ENCODE measurements at regions not wholly inside any gene's neighbourhood (a gene's known extent, or its start where the extent isn't known, plus 50 kb on each side); places are given as distances from the start of the nearest gene placed in this dataset.

DNA sequence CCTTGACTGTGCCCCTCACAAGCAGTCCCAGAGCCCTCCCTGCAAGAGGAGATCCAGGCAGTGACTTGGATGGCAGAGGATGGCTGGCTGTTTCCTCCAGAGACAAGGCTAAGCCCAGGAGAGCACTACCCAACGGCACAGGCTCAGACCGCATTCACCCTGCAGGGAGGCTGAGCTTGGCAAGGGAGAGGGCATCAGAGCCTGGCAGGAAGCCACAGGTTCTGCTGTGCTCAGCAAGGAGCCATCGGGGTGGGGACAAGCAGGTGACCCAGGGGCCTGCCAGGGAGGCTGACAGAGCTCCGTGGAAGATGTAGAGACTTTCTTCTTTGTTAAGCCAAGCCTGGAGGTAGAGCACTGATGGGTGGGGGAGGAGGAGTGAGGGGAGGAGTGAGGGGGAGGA lies 159.2 kb upstream of the CST7 start:
- no peak overlapping the region for H3K27ac ChIP-seq
- no peak for DNase-seq (ENCODE audit: low read depth, low spot score)

DNA sequence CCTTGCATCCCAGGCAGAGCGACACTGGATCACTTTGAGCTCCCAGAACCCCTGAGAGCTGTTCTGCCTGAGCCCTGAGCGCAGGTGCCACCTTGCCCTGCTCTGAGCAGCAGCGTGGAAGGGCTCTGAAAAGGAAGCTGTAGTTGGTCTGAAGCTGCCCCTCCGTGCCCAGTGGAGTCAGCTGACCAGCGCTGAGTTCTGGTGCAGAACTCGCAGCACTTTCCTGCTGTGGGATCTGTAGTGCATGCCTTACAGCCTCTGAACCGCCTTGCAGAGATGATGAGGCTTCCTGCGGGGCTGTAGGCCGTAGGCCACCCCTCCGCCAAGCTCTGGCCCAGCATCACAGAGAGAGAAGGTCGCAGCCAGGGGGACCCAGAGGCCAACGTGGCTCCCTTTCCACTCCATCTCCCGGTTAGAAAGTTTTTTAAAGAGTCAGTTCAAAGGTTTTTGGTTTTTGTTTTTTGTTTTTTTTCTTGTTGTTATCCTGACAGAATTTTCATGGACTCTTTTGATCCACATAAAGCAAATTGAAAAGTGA lies 158.3 kb upstream of the CST7 start:
- H3K27ac ChIP-seq: no peak overlapping the region
- DNase-seq (ENCODE audit: low read depth, low spot score): no peak

DNA sequence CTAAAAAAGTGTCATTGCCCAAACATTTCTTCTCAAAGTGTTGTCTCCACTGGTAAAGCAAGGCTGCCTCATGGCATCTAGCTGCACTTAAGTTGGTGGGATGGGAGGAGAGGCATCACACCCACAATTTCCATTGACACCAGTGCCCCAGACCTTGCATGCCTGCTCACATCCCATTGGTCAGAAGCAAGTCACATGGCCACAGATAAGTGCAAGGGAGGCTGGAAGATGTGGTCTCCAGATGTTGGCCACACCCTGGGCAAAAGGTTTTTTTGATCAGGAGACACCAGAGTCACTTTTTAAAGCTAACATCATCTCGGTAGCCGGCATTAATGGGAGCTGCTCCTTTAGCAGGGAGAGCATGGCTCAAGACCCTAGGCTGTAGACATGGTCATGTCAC lies 157.1 kb upstream of the CST7 start:
- DNase-seq (ENCODE audit: low read depth, low spot score): no peak
- H3K27ac ChIP-seq: no peak overlapping the region

DNA sequence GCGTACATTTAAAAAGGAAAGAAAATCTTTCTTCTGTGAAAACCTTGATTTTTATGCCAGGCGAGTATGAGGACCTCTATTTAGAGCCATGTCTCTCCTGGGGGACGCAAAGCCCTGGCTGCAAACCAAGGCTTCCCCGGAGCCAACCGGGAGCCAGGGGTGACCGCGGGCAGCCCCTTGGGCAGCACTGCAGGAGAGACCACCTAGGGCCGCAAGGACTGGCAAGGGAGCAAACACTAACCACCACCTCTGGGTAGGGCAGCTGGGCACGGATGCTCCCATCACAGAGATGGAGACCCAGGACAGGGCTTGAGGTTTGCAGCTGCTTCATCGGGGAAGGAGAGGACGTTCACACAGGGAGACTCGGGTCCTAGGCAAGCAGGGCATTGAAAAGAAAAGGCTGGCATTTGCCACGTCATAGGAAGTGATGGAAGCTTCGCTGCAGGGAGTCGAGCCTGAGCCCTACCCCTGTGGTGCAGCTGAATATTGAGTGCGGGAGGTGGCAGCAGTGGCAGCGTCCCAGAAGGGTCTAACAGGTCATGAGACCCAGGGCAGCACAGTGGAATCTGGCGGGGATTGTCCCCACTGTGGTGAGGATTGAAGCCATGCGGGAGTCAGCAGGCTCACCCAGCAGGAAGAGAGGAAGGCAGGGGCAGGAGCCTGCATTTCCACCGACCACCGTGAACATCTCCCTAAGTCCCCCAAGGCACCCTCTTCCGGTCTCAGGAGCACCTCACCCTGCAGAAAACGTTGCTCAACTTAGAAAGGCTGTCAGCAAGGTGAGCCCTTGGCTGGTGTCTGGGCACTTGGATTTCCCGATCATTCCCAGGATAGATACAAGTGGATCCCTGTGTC lies 156.2 kb upstream of the CST7 start:
- no peak for DNase-seq (ENCODE audit: low read depth, low spot score)
- H3K27ac ChIP-seq: no peak overlapping the region

DNA sequence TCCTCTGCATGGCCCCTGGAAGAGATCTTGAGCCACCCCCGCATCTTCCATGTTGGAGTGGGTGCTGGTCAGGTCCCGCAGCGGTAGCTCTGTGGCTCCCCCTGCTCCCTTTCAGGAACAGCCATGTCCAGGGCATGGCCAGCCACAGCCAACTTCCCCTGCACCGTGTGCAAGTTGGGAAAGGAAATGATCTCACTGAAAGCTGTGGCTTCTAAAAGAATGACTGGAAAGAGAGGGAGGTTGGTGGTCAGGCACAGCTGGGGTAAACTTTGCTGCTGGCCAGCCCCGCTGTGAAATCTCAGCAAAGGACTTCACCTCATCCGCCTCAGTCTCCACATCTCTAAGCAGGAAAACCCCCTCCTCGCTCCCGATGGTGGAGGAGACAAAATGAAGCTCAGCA lies 153.6 kb upstream of the CST7 start:
- no peak overlapping the region for H3K27ac ChIP-seq
- no peak for DNase-seq (ENCODE audit: low read depth, low spot score)

DNA sequence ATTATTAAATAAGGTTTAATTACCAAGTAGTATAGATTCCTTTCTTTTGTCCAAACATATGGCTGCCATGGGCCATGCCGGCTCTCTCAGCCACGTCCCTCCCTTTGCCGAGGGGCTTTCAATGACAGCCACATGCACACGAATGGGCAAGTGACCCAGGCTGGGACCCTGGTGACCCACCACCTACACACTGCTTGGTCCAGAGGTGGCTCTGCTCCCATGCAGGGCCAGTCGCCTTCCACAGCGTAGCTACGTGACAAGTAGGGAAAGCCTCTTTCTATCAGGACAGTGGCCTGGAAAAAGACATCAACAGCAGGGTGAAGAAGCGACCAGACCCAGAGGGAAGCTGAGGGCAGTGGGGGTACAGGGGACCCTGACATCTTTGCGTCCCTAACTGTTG lies 152.8 kb upstream of the CST7 start:
- H3K27ac ChIP-seq: no peak overlapping the region
- DNase-seq (ENCODE audit: low read depth, low spot score): no peak

DNA sequence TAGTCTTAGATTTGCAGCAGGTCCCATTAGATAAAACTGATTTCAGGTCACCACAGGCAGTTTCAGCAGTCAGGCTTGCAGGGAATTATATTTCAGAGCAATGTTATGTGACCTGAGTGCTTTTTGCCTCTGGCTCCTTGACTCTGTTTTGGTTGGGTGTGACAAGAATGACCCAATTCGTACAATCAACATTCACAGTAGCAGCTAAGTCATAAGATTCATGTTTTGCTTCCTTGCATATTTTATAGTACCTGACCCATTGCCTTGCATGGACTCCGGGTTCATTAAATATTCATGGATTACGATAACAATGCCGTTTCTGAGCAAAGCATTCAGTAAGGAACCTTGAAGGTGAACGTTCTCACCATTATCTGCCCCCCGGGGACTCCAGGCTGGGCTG lies 152.0 kb upstream of the CST7 start:
- no peak overlapping the region for H3K27ac ChIP-seq
- no peak for DNase-seq (ENCODE audit: low read depth, low spot score)

DNA sequence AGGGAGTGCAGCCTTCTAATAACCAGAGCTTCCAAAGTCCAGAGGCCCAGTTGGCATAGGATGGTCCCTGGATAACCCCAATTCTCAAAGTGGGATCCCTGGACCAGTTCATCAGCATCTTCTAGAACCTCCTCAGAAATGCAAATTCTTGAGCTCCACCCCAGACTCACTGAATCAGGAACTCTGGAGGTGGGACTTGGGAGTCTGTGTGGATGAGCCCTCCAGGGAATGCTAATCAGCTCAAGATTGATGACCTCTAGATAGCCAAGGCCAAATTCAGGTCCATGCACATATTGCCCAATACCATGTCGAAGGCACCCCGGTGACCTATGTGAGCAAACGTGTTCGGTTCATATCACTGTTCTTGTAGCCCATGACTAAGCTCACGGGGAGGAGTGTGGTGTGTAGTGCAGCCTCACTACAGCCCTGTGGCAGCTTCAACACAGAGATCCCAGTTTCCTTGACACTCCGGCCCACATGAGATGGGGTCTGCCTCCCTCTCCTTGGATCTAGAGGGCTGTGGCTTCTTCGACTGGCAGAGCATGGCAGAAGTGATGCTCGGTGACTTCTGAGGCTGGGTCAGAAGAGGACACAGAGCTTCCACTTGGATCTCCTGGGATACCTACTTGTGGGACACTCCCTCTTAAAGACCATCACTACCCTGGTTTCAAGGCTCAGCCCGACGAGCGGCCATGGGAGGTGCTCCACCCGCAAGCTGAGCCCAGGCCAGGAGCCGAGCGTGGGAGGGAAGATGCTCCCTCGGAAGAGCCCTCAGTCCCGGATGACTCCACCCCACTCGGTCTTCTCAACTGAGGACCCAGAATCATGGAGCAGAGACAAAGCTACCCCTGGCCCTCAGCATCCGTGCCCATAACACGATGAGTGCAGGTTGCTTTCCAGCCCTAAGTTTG lies 151.1 kb upstream of the CST7 start:
- H3K27ac ChIP-seq: no peak overlapping the region
- DNase-seq (ENCODE audit: low read depth, low spot score): no peak

DNA sequence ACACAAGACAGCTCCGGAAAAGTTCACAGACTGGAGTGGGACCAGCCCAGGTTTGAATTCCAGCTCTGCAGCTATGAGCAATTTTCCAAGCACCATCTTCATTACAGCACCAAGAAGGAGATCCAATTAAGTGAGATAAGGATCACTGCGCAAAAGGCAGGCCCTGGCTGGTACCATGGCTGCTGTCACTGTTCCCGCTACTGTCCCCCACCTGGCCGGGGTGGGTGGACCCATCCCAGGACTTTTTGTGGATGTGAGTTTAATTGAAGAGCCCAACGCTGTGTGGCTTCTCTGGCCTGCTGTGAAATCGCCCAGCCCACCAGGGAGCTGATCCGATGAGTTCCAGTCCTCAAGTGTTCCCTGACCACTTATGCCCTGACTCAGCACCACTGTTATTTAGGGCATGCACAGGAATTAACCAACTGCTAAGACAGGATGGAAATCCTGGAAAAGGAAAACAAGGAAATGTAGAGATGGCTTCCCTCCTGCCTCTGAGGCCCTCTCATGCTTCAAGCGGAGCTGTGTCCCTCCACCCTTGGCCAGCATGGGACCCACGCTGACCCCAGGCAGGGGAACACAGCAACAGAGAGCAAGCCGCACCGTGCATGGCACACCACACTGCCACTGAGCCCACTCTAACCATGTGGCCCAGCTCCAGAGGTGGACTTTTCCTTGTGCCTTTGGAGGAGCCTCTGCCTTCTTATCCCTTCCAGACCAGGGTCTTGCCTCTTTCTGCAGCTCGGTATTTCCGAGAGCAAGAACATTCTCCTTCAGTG lies 150.0 kb upstream of the CST7 start:
- no peak for DNase-seq (ENCODE audit: low read depth, low spot score)
- no peak overlapping the region for H3K27ac ChIP-seq

DNA sequence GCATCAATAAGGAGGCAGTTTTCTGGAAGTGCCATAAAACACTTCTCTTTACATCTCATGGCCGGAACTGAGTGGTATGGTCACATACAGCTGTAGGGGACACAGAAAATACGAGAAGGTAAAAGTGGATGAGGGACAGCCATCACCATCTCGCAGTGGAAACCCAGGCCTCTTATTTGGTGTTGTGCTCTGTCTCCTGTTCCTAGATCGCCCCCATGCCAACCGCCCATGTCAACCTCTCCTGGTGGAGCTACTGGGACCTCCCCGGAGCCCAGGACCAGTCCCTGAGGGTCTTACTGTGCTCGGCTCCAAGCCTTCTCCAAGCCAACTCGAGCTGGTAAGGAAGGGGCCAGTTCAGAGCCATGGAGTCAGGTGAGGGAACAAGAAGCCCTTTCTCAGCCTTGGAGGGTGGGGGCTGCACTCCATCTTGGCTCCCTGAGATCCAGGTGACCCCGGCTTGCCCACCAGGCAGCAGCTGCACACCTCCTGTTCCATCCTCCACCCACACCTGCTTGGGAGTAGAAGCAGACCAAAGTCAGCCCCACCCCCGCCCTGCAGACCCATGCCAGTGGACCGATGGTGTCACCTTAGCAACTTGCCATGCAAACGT lies 149.0 kb upstream of the CST7 start:
- H3K27ac ChIP-seq: no peak overlapping the region
- no peak for DNase-seq (ENCODE audit: low read depth, low spot score)

DNA sequence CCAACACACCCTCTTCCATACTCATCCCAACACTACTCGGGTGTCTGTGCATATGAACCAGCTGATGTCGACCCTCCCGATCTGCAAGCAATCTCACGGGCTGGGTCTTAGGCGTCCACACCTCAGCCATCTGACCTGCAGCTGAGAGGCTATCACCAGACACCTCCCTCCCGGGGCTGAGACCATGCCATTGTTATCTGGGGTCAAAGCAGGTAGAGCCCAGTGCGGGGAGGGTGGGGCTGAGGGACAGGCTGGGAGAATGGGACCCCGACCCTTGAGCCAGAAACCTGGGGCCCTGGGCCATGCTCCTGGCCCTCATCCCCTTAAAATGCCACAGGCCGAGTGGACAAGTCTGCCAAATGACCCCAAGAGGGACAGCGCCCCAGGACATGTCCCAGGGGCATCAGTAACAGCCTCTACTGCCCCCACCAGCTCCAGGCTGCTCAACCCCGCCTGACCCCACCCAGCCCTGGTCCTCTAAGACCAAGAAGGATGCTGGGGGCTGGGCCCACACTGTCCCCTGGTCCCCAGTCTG lies 146.7 kb upstream of the CST7 start:
- no peak for DNase-seq (ENCODE audit: low read depth, low spot score)
- no peak overlapping the region for H3K27ac ChIP-seq

DNA sequence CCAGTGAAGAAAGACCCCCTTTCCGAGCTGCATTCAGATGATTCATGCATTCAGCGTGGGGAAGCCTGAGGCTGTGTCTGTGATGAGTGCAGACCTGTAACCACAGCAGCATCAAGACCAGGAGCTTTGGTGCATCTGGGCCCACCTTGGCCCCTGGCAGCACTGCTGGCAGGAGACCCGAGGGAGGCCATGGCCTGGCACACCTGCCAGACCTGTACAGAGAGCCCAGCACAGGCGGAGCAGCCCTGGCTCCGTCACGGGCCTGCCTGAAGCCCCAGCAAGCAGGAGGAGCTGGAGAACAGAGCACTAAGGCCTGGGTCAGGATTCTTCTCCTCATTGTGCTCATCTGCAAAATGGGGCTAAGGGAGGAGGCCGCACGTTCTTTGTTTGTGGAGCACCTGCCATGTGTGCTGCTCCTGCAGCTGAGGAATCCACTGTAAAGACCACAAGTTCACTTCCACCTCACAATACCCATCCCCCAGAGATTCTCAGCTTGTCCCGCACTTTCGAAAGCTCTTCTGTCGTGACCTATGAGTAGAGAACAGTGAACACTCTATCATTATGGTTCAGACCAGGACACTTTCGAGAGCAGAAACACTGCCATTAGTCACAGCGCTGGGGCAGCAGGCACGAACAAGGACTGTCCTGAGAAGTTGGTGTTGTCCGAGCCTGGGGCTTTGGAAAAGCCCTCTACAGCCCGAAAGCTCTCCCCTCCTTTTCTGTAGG lies 144.4 kb upstream of the CST7 start:
- no peak overlapping the region for H3K27ac ChIP-seq
- no peak for DNase-seq (ENCODE audit: low read depth, low spot score)

DNA sequence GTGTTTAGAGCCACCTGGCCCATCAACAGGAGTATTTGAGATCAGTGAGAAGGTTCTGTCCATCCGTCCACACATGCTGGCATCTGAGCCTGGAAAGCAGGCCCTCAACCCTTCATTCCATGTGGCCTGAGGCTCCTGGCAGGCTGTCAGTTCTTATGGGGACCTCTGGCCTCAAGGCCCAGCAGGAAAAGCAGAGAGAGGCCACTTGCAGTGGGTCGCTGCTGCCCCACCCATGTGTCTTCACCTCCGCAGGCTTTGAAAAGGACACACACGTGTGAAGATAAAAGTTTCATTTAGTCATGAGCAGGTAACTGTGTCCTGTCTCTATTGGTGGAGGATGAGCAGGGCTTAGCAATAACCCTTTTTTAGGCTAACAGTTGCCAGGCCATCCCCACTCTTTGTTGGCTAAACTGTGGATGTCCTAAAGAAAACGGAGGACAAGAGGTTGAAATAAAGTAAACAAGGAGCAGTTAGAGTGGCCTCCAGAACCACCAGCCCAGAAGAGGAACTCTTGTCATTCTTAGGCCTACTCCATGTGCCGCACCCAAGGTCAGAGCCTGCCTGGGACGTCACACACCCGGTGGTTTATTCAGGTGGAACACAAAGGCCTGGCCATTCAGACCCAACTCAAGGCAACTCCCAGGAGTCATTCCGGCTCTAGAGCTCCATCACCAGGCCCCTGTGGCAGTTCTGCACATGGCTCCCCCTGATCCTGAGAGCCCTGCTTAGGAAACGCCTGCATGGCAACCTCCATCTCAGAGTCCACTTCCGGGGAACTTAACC lies 143.4 kb upstream of the CST7 start:
- H3K27ac ChIP-seq: no peak overlapping the region

DNA sequence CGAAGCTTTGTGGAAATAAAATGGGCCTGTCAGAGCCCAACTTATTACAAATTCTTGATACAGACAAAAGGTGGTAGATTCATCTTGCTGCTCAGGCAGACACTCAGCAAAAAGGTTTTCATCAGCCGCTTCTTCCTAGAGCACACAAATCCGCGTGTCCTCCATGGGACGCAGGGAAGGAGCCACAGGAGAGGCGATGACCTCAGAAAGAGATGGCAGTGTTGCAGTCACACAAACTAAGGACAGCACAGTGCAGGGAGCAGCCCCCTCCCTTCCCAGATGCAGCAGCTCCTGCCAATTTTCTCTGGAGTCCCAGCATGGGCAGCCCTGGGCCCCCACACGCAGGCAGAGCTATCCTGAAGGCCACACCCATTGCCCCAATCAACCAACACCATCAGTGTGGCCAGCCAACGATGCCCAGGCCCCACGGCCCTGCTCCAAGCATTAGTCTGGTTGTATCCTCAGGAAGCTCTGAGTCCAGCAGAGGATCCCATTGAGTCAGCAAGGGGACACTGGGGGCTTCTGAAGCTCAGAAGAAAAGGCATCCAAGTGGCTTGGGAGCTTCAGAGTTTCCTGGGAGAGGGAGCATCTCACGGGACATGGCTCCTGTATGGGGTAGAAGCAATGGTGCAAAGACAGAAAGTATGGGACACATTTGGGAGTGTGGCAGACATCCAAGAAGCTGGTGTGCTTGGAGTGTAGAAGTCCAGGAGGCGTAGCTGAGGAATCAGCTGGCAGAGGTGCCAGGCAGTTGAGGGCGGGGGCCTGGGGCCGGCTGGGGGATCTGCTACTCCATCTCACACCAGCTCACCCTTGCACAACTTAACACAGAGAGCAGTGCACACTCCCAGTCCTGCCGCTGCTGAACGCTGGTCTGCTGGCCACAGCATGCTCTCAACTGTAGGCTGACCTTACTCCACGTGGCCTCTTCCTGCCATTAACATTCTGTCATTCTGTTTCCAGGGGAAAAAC lies 142.1 kb upstream of the CST7 start:
- no peak overlapping the region for H3K27ac ChIP-seq
- DNase-seq (ENCODE audit: low read depth, low spot score): no peak

More for the DNA sequence above, 143.4 kb upstream of the CST7 start:
- DNase-seq (ENCODE audit: low read depth, low spot score): no peak

DNA sequence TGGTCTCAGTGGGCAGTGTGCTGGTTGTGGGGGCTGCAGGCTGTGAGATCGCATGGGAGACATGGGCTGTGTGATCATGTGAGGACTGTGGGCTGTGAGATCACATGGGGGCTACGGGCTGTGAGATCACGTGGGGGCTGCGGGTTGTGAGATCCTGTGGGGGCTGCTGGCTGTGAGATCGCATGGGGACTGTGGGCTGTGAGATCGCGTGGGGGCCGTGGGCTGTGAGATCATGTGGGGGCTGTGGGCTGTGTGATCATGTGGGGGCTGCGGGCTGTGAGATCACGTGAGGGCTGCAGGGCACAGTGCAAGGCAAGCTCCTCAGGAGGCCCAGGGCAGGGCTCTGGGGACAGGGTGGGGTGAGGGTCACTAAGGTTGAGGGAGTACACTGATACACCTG lies 140.5 kb upstream of the CST7 start:
- no peak for DNase-seq (ENCODE audit: low read depth, low spot score)

DNA sequence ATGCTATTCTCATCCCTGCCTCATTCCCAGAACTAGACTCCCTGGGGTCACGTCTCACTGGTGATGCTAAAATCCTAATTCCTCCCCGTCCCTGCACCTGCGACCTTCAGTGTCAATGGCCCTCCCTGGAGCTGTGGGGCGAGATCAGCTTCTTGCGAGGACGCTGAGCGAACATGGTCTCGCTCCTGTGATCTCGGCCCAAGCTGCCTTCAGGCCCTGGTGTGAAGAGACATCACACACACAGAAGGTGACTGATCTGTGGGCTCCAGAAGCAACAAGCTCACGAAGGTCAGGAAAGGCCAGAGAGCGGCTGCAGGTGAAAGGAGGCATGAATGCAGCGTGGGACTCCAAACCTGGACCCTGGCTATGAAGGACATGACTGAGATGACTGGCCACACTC lies 139.5 kb upstream of the CST7 start:
- no peak for DNase-seq (ENCODE audit: low read depth, low spot score)
- no peak overlapping the region for H3K27ac ChIP-seq

More for the DNA sequence above, 140.5 kb upstream of the CST7 start:
- no peak overlapping the region for H3K27ac ChIP-seq

Measured in epithelial cell of prostate (primary cell).